NCI-H2227 treated with DMSO at 0.1 percent for 48 hours (cell line): ENCODE measurements at regions not wholly inside any gene's neighbourhood (a gene's known extent, or its start where the extent isn't known, plus 50 kb on each side); places are given as distances from the start of the nearest gene placed in this dataset.
"Not testable (repeated sequence)": the region's sequence is repeated elsewhere in the genome, so short reads cannot be mapped to it uniquely, and the experiment has no call there.

ENCODE experiments used
- DNase-seq: peaks from one replicate; lab custom pipeline; 2025; lab: John Stamatoyannopoulos, UW

DNA sequence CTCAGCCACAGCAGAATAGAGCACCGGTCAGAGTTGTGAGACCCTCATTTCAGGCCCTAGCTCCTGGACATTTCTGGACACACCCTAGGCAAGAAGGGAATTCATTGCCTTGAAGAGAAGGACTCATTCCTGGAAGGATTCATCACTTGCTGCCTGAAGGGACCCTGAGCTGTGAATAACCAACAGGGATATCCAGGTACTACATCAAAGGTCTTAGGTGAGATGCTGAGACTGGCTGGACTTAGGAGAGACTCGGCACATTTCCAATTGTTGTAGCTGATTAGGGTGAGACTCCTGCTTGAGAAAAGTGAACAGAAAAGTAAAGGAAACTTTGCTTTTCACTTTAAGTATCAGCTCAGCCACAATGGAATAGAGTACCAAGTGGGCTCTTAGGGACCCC, 208.1 kb upstream of the CDKN2B start:
- no peak for DNase-seq

DNA sequence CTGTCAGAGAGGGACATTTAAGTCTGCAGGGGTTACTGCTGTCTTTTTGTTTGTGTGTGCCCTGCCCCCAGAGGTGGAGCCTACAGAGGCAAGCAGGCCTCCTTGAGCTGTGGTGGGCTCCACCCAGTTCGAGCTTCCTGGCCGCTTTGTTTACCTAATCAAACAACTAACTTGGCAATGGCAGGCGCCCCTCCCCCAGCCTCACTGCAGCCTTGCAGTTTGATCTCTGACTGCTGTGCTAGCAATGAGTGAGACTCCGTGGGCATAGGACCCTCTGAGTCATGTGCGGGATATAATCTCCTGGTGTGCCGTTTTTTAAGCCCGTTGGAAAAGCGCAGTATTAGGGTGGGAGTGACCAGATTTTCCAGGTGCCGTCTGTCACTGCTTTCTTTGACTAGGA, 216.8 kb upstream of the CDKN2B start:
- DNase-seq: not testable (repeated sequence)

DNA sequence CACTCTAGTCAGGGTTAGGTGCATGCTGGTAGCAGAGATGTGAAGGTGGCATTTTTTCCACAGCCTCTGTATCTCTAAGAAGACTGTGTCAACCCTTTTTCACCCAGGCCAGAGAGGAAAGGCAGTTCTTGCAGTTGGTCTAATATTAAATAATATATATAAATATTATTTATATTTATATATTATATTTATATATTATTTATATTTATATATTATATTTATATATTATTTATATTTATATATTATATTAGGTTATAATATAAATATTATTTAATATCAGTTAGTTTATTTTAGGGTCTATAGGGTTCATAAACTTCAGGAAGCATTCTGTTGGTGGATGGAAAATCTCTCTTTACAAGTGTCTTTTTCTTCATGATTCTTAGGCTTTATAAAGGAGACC, 218.6 kb upstream of the DMRTA1 start:
- no peak for DNase-seq

DNA sequence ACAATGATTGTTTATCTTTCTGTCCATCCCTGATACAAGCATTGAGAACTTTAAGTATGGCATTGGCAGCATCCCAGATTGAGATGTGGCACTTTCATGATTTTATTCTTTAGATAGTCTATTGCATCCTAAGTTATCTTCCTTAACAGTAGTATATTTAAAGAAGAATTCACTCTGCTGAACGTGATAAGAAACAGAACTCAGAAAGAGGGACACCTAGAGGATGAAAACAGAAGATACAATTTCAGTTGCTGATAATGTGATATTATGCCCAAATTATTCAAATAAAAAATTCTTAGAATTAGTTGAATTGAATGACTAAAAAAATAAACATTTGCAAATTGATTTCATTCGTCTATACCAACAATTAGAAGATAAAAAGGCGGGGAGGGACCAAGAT, 218.1 kb upstream of the DMRTA1 start:
- DNase-seq: no peak

DNA sequence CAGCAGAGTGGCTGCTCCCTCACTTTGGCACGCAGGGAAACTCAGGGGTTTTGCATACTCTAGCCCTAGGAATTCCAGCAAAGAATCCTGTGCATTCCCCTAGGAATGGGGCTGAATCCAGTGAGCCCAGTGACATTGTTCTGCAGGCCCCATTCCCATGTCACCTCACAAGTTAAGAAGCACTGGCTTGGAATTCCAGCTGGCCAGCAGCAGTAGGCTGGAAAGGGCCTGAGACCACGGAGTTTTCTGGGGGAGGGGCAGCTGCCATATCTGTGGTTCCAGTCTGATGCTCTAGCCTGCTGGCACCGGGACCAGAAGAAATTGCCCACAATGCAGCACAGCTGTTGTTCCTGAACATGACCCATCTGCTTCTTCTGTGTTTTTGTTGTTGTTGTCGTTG, 217.6 kb upstream of the DMRTA1 start:
- no peak for DNase-seq

DNA sequence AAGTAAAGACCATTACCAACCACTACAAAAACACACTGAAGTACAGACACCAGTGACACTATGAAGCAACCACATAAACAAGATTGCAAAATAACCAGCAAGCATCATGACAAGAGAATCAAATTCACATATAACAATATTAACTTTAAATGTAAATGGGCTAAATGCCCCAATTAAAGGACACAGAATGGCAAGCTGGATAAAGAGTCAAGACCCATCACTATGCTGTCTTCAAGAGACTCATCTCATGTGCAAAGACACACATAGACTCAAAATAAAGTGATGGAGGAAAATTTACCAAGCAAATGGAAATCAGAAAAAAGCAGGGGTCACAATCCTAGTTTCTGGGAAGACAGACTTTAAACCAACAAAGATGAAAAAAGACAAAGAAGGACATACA, 215.3 kb upstream of the DMRTA1 start:
- not testable (repeated sequence) for DNase-seq

DNA sequence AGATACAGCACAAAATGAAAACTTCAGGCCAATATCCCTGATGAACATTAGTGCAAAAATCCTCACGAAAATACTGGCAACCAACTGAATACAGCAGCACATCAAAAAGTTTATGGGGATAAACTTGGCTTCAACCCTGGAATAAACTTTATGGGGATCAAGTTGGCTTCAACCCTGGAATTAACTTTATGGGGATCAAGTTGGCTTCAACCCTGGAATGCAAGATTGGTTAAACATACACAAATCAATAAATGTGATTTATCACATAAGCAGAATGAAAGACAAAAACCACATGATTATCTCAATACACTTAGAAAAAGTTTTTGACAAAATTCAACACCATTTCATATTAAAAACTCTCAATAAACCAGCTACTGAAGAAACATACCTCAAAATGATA, 213.7 kb upstream of the DMRTA1 start:
- no peak for DNase-seq

DNA sequence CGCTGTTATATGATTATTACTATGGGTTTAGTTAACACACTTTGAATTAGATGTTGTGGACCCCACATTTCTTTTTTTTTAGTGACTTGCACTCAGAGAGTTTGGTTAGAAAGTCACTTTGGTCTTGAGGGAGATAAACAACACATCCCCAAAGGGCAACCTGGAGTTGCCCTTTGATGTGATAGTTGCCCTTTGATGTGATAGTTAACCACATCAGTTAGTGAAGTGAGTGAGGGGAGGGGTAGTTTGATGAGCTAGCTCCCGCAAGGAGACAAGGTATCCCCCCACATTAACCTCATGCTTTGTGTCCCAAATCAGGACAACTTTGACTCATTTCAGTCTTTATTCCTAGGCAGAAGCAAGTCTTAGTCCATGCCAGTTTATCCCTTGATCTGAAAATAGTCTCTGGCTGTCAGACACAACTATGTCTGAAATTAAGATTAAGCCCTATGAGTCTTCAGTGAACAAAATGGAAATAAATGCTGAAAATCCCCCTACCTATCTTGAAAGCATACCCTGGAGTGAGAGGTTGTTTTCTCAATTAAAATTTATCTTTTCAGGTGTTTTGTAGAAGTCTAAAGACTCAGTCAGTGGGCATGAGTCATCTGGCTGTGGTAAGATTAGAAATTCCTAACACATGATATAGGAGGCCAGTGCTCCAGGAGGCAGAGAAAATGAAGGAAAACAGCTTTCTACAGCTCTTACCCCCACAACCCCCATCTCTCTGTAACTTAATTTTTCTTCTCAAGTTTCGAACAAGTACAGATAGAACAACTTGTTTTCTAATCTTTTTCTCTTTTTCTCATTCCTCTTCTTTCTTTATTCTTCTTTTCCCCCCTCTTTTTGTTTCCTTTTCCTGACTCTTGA, 208.9 kb upstream of the DMRTA1 start:
- no peak for DNase-seq

DNA sequence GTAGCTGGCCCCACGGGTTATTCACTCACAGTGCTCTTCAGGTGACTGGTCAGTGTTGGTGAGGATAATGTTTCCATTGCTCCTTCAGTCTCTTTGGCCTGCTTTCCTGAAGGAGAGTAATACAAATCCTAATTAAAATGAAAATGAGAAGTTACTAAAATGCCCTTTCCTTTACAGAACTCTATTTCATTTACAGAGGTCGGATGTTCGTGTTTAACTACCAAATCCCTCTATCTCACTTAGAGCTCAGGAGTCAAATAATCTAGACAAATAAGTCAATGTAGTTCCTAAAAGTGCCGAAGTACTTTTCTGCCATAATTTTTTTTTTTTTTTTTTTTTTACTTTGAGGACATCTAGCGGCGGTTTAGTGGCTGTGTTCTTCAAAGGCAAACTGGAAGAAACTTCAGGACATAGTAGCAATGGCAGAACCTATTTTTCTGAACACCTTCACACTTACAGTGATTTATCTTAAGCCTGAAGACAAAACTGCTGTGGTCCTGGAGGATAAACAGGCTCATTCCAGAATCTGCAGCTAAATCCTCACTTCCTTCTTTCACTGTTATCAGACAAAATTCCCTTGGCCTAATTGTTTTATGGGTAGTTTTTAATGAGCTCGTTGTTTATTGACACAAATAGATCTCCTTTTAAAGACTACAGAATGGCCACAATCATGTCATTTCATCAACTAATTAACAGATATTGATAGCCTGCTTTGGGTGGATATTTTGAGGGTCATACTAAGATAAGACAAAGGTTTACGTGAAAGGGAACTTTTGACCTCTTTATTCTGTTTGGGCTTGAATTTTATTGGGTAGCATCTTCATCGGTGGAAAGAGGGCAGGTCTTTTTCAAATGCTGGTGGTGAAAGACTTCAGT, 207.6 kb upstream of the DMRTA1 start:
- peak; percentile 3 for DNase-seq

DNA sequence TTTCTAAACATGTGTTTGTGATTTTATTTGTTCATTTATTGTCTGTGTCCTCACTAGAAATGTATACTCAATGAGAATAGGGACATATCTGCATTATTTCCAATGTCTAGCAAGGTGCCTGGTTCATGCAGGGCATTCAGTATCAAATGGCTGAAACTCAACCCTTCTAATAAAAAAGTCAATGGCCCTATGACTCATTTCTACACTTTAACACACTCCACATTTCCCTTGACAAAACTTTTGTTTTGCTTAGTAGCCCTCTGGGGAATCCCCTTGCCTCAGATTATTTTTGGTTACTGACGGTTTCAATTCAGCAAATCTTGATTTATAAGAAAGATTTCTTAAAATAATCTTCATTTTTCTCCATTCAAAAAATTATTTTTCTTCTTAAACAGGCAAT, 206.0 kb upstream of the DMRTA1 start:
- no peak for DNase-seq

DNA sequence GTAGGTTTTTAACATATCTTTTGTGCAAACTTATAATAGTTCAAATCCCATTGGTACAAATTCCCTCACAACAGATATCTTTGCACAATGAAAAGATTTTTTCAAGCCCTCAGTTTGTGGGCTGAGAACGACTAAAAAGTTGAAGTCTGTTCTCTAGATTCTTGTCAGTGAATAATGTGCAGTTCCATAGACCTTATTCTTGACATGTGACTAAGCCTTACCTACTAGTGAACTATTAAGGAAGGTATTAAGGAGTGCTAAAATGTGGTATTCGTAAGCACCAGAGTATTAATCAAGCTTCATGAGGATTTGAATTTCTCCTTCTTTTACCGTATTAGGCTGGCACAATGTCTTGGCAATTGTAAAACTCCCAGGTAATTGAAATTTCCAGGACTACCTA, 205.6 kb upstream of the DMRTA1 start:
- DNase-seq: no peak

DNA sequence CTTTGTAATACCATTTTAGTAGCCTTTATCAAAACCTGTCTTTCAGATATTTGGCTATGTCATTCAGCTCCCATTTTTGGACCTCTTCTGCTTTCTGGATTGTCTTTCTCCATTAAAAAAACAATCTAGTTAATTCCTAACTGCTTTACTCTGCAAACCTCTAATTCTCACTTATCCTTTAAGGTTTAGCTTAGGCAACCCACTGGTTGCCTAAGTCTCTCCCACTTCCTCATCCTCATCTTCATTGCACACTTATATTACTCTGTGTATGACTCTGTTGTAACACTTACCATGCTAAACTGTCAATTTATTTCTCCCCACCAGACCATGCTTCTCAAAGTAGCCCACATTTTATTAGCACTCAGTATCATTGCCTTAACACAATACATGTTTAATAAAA, 205.0 kb upstream of the DMRTA1 start:
- no peak for DNase-seq

DNA sequence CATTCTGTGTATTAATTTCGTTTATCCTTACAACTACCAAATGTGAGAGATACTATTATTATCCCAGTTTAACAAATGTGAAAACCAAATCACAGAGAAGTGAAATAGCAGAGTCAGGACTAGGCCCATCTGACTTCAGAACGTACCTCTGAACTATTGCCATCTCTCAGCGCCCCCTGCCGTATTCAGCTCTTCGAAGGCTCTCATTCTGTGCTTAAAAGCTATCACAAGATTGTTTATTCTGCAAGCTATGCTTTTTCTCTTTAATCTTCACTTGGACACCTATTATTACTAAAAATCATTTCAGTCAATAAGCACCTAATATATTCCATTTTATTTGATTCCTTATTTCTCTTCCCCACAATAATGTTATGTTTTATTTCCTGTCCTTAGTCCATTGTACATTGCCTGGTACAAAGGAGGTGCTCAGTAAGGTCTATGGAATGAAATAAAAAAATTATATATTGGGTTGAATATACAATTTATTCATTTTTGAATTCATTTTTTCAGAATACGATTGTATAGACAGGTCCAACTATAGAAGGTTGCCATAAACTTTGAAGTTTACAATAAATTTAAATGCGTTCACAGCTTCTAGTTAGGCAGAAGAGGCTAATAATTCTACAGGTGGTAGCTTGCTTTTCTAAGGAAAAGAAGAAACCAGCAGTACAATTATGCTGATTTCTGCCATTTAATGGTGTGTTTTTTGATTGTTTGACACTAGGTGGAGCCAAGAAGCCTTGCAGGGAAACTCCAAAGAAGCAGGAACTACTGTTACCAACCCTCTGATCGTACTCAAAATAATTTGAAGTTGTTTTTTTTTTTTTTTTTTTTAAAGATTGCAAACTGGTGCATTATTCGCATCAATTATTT, 202.2 kb upstream of the DMRTA1 start:
- DNase-seq: peak; percentile 34

DNA sequence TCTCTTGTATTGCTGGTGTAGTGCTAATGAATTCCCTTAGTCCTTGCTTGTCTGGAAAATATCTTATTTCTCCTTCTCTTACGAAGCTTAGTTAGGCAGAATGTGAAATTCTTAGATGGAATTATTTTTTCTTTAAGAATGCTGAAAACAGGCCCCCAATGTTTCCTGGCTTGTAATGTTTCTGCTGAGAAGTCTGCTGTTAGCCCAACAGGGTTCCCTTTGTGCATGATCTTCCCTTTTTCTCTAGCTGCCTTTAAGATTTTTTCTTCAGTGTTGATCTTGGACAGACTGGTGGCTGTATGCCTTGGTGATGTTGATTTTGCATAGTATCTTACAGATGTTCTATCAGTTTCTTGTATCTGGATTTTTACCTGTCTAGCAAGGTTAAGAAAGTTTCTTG, 191.3 kb upstream of the DMRTA1 start:
- DNase-seq: no peak

DNA sequence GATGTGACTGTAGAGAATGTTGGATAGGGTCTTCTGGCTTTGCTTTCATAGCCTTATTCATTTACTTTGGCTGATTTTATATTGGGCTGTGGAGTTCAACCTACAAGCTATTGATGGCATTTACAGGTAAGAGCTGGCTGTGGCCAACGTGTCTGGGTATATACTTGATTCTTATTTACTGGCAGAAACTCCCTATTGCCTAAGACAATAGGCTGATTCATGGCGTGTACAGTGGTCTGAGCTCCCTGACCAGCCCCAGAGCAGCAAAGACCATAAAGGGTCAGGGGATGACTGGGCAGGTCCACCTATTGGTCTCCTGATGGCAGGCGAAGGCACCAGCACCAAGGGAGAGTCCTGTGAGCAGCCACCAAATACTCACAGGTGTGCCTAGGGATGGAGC, 190.2 kb upstream of the DMRTA1 start:
- DNase-seq: no peak

DNA sequence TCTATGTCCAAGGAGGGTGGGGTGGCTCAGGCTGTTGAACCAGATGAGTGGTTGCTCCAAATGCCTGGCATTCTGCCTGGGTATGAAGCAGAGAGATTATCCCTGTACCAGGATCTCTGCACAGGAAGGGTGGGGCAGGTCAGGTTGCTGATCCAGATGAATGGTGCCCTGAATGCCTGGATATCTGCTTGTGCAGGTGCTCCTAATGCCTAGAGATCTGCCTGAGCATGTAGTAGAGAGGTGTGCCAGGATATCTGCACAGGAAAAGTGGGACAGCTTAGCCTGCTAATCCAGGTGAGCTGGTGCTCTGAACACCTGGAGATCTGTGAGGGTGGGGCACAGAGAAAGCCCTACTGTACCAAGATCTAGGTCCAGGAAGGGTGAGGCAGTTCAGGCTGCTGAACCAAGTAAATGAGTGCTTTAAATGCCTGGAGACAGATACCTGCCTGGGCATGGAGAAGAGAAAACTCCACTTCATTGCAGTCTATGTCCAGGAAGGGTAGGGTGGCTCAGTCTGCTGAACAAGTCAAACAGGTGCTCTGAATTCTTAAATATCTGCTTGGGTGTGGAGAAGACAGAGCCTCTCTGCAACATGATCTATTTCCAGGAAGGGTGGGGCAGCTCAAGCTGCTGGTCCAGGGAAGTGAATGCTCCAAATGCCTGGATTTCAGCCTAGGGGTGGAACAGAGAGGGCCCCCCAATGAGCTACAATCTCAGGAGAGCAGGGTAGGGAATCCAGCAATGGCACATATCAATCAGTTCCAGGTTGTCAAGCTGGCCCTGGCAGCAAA, 189.4 kb upstream of the DMRTA1 start:
- DNase-seq: no peak

DNA sequence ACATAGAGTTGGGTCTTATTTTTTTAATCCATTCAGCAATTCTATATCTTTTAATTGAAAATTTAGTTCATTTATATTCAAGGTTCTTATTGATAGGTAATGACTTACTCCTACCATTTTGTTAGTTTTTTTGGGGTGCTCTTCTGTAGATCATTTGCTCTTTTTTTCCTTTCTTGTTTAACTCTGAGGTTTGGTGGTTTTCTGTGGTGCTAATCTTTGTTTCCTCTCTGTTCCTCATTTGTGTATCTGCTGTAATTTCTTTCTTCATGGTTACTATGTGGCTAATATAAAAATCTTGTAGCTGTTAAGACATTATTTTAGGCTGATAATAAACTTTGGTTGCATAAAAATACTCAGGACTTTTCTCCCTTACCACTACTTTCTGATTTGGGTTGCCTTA, 181.6 kb upstream of the DMRTA1 start:
- no peak for DNase-seq

DNA sequence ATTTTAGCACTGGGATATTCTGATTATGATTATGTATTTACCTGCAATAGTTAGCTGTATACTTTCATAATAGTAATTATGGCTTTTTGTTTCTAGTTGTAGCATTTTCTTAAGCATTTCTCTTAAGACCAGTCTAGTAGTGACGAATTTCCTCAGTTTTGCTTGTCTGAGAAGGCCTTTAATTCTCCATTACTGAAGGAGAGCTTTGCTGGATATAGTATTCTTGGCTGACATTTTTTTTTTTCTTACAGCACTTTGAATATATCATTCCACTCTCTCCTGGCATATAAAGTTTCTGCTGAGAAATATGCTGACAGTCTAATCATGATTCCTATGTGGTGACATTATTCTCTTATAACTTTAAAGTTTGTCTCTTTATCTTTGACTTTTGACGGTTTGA, 181.1 kb upstream of the DMRTA1 start:
- DNase-seq: no peak

DNA sequence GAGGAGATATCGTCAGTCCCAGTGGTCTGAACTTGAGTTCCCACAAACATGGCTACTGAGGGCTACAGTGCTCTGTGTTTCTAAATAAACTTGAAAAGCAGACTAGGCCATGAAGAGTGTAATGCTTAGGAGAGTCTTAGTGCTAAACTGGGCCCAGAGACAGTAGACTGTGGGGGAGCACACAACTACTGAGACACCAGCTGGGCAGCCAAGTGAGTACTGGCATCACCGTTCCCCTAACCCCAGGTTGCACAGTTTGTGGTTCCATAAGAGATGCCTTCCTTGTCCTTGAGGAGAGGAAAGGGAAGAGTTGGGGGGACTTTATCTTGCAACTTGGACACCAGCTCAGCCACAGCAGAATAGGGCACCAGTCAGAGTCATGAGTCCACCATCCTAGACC, 172.1 kb upstream of the DMRTA1 start:
- DNase-seq: no peak

DNA sequence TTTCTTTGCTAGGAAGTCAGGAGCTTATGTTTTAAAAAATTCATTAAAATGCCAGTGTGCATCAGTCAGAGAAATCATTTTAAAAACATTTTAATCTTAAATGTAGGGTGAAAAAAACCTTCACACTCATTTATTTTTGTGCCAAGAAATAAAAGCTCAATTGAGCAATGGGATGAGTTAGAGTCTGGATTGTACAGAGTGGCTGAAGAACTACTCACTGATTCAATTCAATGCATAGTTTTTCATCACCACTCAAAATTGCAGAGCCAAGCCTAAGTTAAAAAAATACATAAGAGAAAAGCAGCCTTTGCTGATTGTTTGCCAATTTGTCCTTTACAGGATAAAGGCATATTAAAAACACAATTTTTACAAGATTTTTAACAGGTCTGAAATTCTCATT, 168.2 kb upstream of the DMRTA1 start:
- DNase-seq: no peak

DNA sequence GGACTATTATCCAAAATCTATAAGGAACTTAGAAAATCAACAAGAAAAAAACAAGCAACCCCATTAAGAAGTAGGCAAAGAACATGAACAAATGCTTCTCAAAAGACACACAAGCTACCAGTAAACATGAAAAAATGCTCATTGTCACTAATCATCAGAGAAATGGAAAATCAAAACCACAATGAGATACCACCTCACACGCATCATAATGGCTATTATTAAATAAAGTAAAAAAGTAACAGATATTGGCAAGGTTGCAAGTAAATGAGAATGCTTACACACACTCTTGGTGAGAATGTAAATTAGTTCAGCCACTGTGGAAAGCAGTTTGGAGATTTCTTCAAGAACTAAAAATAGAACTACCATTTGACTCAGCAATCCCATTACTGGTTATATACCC, 167.0 kb upstream of the DMRTA1 start:
- DNase-seq: no peak

DNA sequence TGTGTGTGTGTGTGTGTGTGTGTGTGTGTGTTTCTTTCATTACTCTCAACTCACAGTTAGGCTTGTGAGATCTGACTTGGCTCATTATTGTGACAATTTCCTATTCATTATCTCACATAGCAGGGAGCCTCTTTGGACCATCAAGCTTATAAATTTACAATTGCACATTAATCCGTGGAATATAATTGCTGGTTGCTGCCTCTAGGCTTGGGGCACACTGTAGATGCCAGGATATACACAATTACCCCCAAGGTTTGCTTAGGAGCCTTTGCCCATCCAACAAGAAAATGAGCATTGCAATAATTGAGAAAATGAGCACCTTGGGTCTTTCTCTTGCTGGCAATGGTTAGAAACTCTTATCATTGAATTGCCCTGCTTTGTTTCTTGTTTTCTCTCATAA, 161.6 kb upstream of the DMRTA1 start:
- no peak for DNase-seq
